CD1c-positive myeloid dendritic cell (primary cell): ENCODE measurements at regions not wholly inside any gene's neighbourhood (a gene's known extent, or its start where the extent isn't known, plus 50 kb on each side); places are given as distances from the start of the nearest gene placed in this dataset.

Source experiments
- DNase-seq: peaks from one replicate; pipeline ENCODE4 v3.0.0-alpha.2; 2016; ENCODE audit errors: extremely low spot score

GRCh38 chr2:6773694-6774044 lies 92.0 kb downstream of the CMPK2 start:
- no peak for DNase-seq

GRCh38 chr2:6776125-6776524 lies 89.6 kb downstream of the CMPK2 start:
- DNase-seq: no peak

- no peak for DNase-seq
Observed at GRCh38 chr2:6777626-6778025, 88.1 kb downstream of the CMPK2 start.

DNA sequence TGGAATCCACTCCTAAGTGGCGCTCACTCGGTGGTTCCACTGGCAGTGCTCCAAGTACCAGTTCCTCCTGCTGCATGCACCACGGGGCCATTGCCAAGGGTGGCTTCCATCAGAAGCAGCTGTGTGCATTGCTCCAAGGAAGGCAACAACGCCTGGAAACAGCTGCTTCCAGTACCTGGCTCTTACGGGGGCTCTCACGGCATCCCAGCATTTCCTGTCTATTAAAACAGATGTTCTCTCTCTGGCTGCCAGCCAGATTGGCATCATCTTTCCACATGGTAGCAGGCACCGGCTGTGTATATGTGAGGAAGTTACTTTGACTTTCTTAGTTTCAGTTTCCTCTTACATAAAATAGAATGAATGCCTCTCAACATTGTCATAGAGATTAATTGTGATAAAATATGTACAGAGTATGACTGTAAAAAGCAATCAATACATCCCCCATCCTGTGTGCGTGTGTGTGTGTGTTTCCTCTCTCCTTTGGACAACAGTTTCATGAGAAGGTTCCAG lies 84.9 kb downstream of the CMPK2 start:
- peak; percentile 63 for DNase-seq

DNA sequence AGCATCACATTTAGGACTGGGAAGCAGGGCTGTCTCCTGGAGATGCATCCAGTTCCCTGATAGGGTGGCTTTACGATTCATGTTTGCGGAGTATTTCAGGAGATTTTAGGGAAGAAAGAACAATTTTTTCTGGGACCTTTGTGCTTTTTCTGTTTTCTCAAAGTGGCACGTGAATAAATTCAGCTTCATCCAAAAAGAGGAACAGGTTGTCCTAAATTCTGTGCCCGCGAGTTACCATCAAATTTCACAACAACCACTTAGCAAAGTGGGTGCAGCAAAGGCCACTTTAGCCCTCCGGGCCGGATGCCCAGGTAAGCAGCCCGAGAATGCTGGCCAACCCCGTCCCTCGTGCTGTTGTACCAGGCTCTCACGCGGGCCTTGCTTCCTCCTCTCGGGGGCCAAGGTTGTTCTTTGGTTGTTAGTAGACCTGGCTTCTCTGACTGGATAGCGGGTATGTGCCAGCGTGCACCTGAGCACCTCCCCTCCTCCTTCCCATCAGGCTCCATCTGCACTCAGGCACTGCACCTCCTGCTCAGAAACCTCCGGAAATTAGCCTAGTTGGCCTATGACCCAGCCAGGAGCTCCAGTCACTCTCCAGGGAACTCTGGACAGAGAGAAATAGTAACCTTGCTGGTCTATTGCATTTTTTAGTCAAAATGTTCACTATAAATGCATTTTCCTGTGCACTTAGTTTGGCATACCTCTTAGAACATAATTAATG lies 83.0 kb downstream of the CMPK2 start:
- peak; percentile 35 for DNase-seq

DNA sequence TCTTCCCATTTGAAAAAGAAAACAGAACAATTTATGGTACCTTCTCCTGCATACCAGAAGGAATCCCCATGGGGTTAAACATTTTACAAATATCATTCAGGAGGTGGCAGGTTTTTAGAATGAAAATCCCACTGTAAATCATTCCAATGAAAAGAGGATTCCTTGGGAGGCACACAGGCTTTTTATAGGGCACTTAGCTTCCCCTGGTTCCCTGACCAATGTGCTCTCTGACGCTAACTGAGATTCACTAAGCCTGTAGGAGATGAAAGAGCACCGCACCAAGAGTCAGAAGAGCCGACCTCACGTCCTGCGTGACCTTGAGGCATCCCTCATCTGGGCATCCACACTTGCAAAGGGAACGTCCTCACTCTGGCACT lies 82.5 kb downstream of the CMPK2 start:
- no peak for DNase-seq

DNA sequence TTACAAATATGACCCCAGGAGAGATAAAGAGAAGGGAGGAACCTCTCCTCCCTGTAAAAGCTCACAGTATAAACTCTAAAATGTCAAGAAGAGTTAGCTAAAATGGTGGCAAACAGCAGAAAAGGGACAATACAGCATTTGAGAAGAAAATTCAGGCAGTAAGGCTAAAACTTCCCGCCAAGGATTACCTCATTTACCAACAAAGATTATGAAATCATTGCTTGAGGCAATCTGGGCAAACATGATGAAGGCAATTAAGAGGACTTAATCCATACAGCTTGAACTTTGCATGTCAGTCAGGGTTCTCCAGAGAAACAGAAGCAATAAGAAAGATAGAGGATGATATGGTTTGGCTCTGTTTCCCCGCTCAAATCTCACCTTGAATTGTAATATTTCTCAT lies 81.4 kb downstream of the CMPK2 start:
- DNase-seq: peak; percentile 7

- no peak for DNase-seq
Observed at GRCh38 chr2:6785493-6785892, 80.2 kb downstream of the CMPK2 start.

DNA sequence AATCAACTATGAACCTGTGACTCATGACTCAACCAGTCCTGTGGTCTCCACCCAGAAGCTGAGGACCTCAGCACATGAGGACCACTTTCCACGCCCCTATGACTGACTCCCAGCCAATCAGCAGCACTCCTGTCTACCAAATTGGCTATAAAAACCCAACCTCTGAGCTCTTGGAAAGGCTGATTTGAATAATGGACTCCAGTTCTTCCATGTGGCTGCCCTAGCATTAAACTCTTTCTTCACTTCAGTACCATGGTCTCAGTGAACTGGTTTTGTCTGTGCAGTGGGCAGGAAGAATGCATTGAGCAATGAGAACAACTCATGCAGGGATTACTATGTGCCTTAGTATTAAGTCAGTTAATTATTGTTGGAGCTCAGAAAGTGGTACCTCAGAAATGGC lies 78.3 kb downstream of the CMPK2 start:
- no peak for DNase-seq

- no peak for DNase-seq
Observed at GRCh38 chr2:6788614-6789013, 77.1 kb downstream of the CMPK2 start.

DNA sequence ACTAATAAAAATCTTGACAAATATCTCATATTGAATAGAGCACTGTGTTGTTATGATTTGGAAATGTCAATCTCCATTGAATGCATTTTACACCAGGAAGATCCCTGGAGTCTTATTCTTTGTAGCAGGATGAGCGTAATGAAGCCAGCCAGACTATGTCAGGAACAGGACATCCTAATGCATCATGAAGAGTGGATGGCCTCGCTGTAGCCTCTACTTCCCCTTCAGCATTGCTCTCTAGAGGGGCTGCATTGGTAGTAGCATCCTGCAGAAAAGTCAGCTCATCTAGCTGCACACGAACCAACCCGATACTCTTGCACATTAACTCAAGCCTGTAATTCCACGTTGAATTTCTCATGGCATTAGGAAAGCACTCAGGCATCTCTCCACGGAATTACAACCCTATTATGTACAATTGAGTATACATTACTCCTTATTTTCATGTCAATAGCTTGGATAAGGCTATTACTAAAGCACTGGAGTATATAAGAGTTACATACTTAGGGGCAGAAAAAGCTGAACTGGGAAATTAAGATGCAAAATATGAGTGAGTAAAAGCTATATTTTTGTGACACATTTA lies 76.1 kb downstream of the CMPK2 start:
- no peak for DNase-seq

DNA sequence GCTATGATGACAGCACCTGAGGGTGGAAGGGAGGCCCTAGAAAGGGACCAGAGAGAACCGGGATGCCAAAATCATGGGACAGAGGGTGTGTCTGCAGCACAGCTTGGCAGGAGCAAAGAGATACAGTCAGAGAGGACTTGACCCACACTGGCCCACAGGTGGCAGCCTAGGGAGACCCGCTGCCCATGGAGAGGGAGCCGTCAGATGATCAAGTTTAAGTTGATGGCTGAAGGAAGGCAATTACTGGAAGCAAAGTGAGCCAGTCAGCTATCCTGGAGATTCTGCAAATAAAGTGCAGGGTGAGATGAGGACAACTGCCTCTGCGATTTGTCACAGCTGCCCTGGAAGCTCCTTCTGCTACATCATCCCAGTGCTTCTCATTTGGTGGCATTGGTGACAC lies 74.0 kb downstream of the CMPK2 start:
- DNase-seq: no peak

DNA sequence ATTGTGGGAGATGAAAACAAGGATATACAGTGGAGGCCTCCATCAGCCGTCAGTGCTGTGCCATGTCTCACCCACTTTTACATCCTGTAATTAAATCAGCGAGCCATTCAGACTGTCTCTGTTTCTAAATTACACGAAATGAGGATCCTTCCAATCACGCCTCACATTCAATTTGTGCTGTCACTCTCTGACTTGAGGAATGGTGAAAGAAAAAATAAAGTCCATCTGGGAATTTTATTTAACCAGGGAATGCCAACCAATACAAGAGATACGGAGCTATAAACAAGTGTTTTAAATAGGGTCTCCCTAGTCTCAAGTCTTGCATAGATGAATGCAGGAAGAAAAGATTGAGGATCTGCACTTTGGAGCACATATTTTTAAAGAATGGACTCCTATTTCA lies 72.8 kb downstream of the CMPK2 start:
- DNase-seq: no peak

DNA sequence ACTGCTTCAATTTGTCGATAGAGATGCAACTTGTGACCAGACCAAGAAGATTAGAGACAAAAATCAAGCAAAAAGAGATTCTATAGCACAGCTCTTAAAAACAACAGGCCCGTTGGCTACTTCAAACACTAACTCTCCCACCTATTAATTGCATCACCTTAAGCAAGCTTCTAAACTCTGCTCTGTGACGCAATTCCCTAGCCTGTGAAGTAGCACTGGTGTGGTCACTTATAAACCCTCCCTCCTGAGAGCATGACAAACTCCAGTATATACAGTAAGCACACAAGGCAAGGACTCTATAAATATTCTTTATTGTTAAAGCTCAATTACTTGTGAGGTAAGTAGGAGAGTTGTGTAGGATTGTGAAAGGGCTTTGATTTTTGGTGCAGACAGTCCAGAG lies 72.3 kb downstream of the CMPK2 start:
- no peak for DNase-seq

DNA sequence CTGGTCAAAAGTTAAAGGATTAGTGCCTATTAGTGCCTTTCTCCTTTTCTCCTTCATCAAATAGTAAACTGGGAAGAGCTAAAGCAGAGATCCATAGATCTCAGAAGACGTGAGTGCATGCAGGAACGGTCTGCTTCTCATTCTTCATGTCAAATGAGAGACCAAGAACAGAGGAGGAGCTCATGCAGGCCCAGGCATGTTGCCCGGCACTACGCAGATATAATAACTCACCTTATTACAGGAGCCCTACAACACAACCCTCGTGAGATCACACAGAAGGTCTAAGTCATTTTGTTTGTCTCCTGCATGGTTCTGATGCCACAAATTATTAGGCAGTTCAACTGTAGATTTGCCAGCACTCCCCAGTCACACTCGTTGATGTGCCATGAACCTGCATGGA lies 71.8 kb downstream of the CMPK2 start:
- DNase-seq: no peak

DNA sequence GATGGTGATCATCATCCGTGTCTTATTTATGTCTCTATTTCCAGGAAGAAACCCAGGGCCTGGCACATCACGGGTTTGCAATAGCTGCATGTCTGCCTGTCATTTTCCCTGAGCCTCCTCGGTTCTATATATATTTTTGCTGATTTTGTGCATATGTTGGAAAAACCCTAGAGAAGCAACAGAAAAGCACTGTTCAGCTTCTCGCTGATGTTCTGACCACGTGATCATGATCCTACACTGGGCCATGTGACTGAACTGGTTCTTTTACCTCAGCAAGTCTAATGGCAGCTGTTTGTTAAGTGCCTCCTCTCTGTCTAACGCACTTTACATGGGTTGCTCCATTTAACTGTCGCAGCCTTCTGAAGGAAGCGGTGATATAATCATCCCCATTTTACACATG lies 71.3 kb downstream of the CMPK2 start:
- DNase-seq: no peak
